ENCODE measurements at regions not wholly inside any gene's neighbourhood (a gene's known extent, or its start where the extent isn't known, plus 50 kb on each side); places are given as distances from the start of the nearest gene placed in this dataset.

- no peak for TF ChIP-seq FOXM1 (IDR thresholded peaks at IDR 0.05; ENCODE audit: borderline replicate concordance, low read depth)
- no peak for TF ChIP-seq NFIC (IDR thresholded peaks at IDR 0.05)
- TF ChIP-seq ZBTB7A (IDR thresholded peaks at IDR 0.05; ENCODE audit: low read depth): no peak
- TF ChIP-seq REST (IDR thresholded peaks at IDR 0.05; ENCODE audit: low read depth): no peak
Measured at GRCh38 chr21:28541371-28542112, 451.1 kb downstream of the LTN1 start.

Measured in Ishikawa (cell line).